ENCODE measurements at regions not wholly inside any gene's neighbourhood (a gene's known extent, or its start where the extent isn't known, plus 50 kb on each side); places are given as distances from the start of the nearest gene placed in this dataset.

- DNase-seq (ENCODE audit: low read depth), result no peak
- TF ChIP-seq MAX (IDR thresholded peaks at IDR 0.05; ENCODE audit: low read depth, low read length) (no peak), CTCF (IDR thresholded peaks at IDR 0.05; ENCODE audit: low read depth, low read length) (no peak), MYC (IDR thresholded peaks at IDR 0.05; ENCODE audit: low read depth, low read length) (no peak), POLR2A (IDR thresholded peaks at IDR 0.05; ENCODE audit: extremely low read depth, insufficient read length) (no peak)
- H3K4me3 ChIP-seq (ENCODE audit: low read depth, low read length), result no peak overlapping the region
These were observed 363.1 kb upstream of the RUNX1 start for GRCh38 chr21:35412231-35412630.

GRCh38 chr21:35411434-35411833 is 362.3 kb upstream of the RUNX1 start:
- DNase-seq (ENCODE audit: low read depth), result no peak
- no peak overlapping the region for H3K4me3 ChIP-seq (ENCODE audit: low read depth, low read length)
- TF ChIP-seq MYC (IDR thresholded peaks at IDR 0.05; ENCODE audit: low read depth, low read length), result no peak
- no peak for TF ChIP-seq MAX (IDR thresholded peaks at IDR 0.05; ENCODE audit: low read depth, low read length)
- TF ChIP-seq POLR2A (IDR thresholded peaks at IDR 0.05; ENCODE audit: extremely low read depth, insufficient read length), result no peak
- TF ChIP-seq CTCF (IDR thresholded peaks at IDR 0.05; ENCODE audit: low read depth, low read length), result no peak

- DNase-seq (ENCODE audit: low read depth), result no peak
- no peak overlapping the region for H3K4me3 ChIP-seq (ENCODE audit: low read depth, low read length)
- TF ChIP-seq MAX (IDR thresholded peaks at IDR 0.05; ENCODE audit: low read depth, low read length) (no peak), POLR2A (IDR thresholded peaks at IDR 0.05; ENCODE audit: extremely low read depth, insufficient read length) (no peak), MYC (IDR thresholded peaks at IDR 0.05; ENCODE audit: low read depth, low read length) (no peak), CTCF (IDR thresholded peaks at IDR 0.05; ENCODE audit: low read depth, low read length) (no peak)
These were observed 361.6 kb upstream of the RUNX1 start for GRCh38 chr21:35410656-35411055.

GRCh38 chr21:35410123-35410522 is 361.0 kb upstream of the RUNX1 start:
- no peak overlapping the region for H3K4me3 ChIP-seq (ENCODE audit: low read depth, low read length)
- no peak for DNase-seq (ENCODE audit: low read depth)
- TF ChIP-seq MYC (IDR thresholded peaks at IDR 0.05; ENCODE audit: low read depth, low read length) (no peak), CTCF (IDR thresholded peaks at IDR 0.05; ENCODE audit: low read depth, low read length) (no peak), MAX (IDR thresholded peaks at IDR 0.05; ENCODE audit: low read depth, low read length) (no peak), POLR2A (IDR thresholded peaks at IDR 0.05; ENCODE audit: extremely low read depth, insufficient read length) (no peak)

- no peak overlapping the region for H3K4me3 ChIP-seq (ENCODE audit: low read depth, low read length)
- TF ChIP-seq POLR2A (IDR thresholded peaks at IDR 0.05; ENCODE audit: extremely low read depth, insufficient read length) (no peak), MYC (IDR thresholded peaks at IDR 0.05; ENCODE audit: low read depth, low read length) (no peak), MAX (IDR thresholded peaks at IDR 0.05; ENCODE audit: low read depth, low read length) (no peak), CTCF (IDR thresholded peaks at IDR 0.05; ENCODE audit: low read depth, low read length) (no peak)
- no peak for DNase-seq (ENCODE audit: low read depth)
These were observed 359.3 kb upstream of the RUNX1 start for GRCh38 chr21:35408401-35408800.

GRCh38 chr21:35406635-35407034 is 357.5 kb upstream of the RUNX1 start:
- no peak overlapping the region for H3K4me3 ChIP-seq (ENCODE audit: low read depth, low read length)
- TF ChIP-seq CTCF (IDR thresholded peaks at IDR 0.05; ENCODE audit: low read depth, low read length), result no peak
- no peak for TF ChIP-seq MAX (IDR thresholded peaks at IDR 0.05; ENCODE audit: low read depth, low read length)
- TF ChIP-seq MYC (IDR thresholded peaks at IDR 0.05; ENCODE audit: low read depth, low read length), result no peak
- TF ChIP-seq POLR2A (IDR thresholded peaks at IDR 0.05; ENCODE audit: extremely low read depth, insufficient read length), result no peak
- DNase-seq (ENCODE audit: low read depth), result no peak
